Neuronal stem cell (in vitro differentiated cells): ENCODE measurements at regions not wholly inside any gene's neighbourhood (a gene's known extent, or its start where the extent isn't known, plus 50 kb on each side); places are given as distances from the start of the nearest gene placed in this dataset.
A peak's percentile ranks its signal among the peaks of the same experiment; 100 is the strongest.

Experiments
- DNase-seq: peaks from one replicate; pipeline ENCODE4 v3.0.0-alpha.2; 2013; ENCODE audit warnings: low spot score
- H2AFZ ChIP-seq: one replicate; pipeline ENCODE4 v1.6.1; 2013; ENCODE audit warnings: mild to moderate bottlenecking, low read length, inconsistent platforms
- H2AK5ac ChIP-seq: 2 replicates; pipeline ENCODE4 v1.6.1; 2013; ENCODE audit warnings: low read depth, mild to moderate bottlenecking, inconsistent platforms, low read length, moderate library complexity, mixed read lengths
- H2BK120ac ChIP-seq: 2 replicates; pipeline ENCODE4 v1.6.1; 2013; ENCODE audit warnings: low read depth, mild to moderate bottlenecking, inconsistent platforms, low read length, moderate library complexity, mixed read lengths
- H2BK12ac ChIP-seq: one replicate; pipeline ENCODE4 v1.6.1; 2013; ENCODE audit warnings: low read length, inconsistent platforms
- H2BK15ac ChIP-seq: 2 replicates; pipeline ENCODE4 v1.6.1; 2013; ENCODE audit warnings: mild to moderate bottlenecking, low read length, inconsistent platforms, mixed read lengths
- H2BK5ac ChIP-seq: one replicate; pipeline ENCODE4 v1.6.1; 2013; ENCODE audit warnings: inconsistent platforms, mild to moderate bottlenecking, low read length, moderate library complexity
- H3K14ac ChIP-seq: one replicate; pipeline ENCODE4 v1.6.1; 2013; ENCODE audit warnings: low read length, inconsistent platforms
- H3K18ac ChIP-seq: 2 replicates; pipeline ENCODE4 v1.6.1; 2013; ENCODE audit warnings: low read length, inconsistent platforms
- H3K23ac ChIP-seq: 2 replicates; pipeline ENCODE4 v1.6.1; 2013; ENCODE audit warnings: low read depth, mild to moderate bottlenecking, mixed read lengths, low read length, inconsistent platforms; ENCODE audit not compliant: poor library complexity
- H3K27ac ChIP-seq: replicated peaks from 3 replicates; pipeline ENCODE4 v1.5.1; 2013; ENCODE audit warnings: low read length, inconsistent platforms
- H3K27me3 ChIP-seq, 3 experiments: 2 replicates each; pipeline ENCODE4 v1.6.1; 2013; ENCODE audit warnings: low read length in 3 of 3, mild to moderate bottlenecking in 2 of 3, inconsistent platforms in 1 of 3, low read depth in 1 of 3, mixed read lengths in 1 of 3, moderate library complexity in 1 of 3; ENCODE audit not compliant: control insufficient read depth in 3 of 3, insufficient read depth in 3 of 3
- H3K36me3 ChIP-seq, 2 donors: replicated peaks in 1 of 2; 2 replicates each; pipeline ENCODE4 v1.6.1; 2013; ENCODE audit warnings: low read length in 2 of 2; ENCODE audit not compliant: control insufficient read depth in 2 of 2, insufficient read depth in 2 of 2
- H3K4ac ChIP-seq: 2 replicates; pipeline ENCODE4 v1.6.1; 2013; ENCODE audit warnings: inconsistent platforms, mild to moderate bottlenecking, low read length, moderate library complexity
- H3K4me1 ChIP-seq, 2 donors: 1 replicate in 1 of 2; 2 replicates in 1 of 2; pipeline ENCODE4 v1.6.1; 2013; ENCODE audit warnings: low read length in 2 of 2, low read depth in 1 of 2; ENCODE audit not compliant: control insufficient read depth in 2 of 2, insufficient read depth in 1 of 2
- H3K4me2 ChIP-seq: one replicate; pipeline ENCODE4 v1.6.1; 2013; ENCODE audit warnings: mild to moderate bottlenecking, low read length, inconsistent platforms; ENCODE audit not compliant: insufficient read depth, poor library complexity, severe bottlenecking
- H3K4me3 ChIP-seq, 2 donors: 2 replicates each; pipeline ENCODE4 v1.5.1; 2013; ENCODE audit warnings: low read length in 2 of 2, mild to moderate bottlenecking in 2 of 2, inconsistent platforms in 1 of 2, moderate library complexity in 1 of 2
- H3K79me1 ChIP-seq: one replicate; pipeline ENCODE4 v1.6.1; 2013; ENCODE audit warnings: low read depth, mild to moderate bottlenecking, inconsistent platforms, low read length, moderate library complexity
- H3K9ac ChIP-seq: one replicate; pipeline ENCODE4 v1.6.1; 2013; ENCODE audit warnings: mild to moderate bottlenecking, low read depth, low read length, inconsistent platforms; ENCODE audit not compliant: poor library complexity
- H3K9me3 ChIP-seq, 2 donors: replicated peaks in 1 of 2; 2 replicates each; pipeline versions ENCODE3 to v1.6.1; 2013; ENCODE audit warnings: low read length in 2 of 2, mild to moderate bottlenecking in 2 of 2, inconsistent platforms in 1 of 2, low read depth in 1 of 2, mixed read lengths in 1 of 2, moderate library complexity in 1 of 2; ENCODE audit not compliant: control insufficient read depth in 2 of 2, insufficient read depth in 1 of 2
- H4K8ac ChIP-seq: one replicate; pipeline ENCODE4 v1.6.1; 2013; ENCODE audit warnings: low read depth, mild to moderate bottlenecking, inconsistent platforms, low read length, moderate library complexity
- H4K91ac ChIP-seq: one replicate; pipeline ENCODE4 v1.6.1; 2013; ENCODE audit warnings: low read length, low read depth, mild to moderate bottlenecking, inconsistent platforms; ENCODE audit not compliant: poor library complexity
- WGBS, 2 donors: extraction: QIAGEN DNeasy Blood & Tissue Kit; methylation state at CpG; one replicate each; pipeline ENCODE4 v1.1.7; 2013; ENCODE audit warnings: missing lambda C conversion rate in 2 of 2, mixed read lengths in 1 of 2; ENCODE audit not compliant: insufficient read length in 2 of 2, insufficient replicate concordance in 1 of 2; ENCODE audit errors: extremely low coverage in 2 of 2; 5-methylcytosine and 5-hydroxymethylcytosine counted together

DNA sequence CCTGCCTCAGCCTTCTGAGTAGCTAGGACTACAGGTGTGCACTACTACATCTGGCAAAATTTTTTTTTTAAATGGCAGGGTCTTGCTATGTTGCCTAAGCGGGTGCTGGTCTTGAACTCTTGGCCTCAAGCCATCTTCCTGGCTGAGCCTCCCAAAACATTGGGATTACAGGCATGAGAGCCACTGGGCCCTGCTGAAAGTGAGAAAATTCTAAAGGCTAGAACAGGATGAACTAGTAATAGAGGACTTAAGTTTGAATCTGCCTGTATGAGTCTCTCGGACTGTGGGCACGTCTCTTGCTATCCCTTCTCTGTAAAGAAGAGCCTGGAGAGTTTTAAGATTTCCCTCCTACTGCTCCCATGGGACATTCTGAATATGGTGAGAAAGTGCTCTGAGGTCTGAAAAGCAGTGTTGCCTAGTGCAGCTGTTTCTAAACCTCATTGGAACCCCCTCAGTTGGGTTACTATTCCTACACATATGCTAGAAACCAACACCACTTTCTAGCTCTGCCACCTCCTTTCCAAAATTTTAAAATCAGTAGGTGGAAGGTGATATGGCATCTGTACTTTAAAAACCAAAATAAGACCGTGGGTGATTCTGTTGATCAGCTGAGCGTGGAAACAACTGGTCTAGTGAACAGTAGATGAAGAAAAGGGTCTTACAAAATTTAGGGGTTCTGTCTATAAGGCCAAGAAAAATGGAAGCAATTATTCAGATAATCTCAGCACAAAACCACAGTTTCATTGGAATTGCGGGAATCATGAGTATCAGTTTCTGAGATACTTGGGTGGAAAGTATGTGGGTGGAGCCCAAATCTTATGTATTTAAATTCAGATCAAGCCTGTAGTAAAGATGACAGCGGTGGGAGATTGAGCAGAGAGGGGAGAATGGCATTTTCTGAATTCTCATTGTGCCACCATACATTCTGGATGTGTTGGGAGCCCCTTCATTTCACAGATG lies 259.8 kb upstream of the CXCR4 start:
- Histone ChIP-seq H3K9me3 (no peaks in the 10 kb centered on the region), H3K18ac (no peak overlapping the region), H2AK5ac (no peak overlapping the region), H3K27me3 (no peaks in the 10 kb centered on the region), H3K79me1 (no peaks in the 10 kb centered on the region), H2BK120ac (no peak overlapping the region), H4K8ac (no peak overlapping the region), H3K36me3 (no peaks in the 10 kb centered on the region), H3K14ac (no peak overlapping the region), H3K9ac (no peak overlapping the region), H4K91ac (no peak overlapping the region), H2BK5ac (no peak overlapping the region), H2BK15ac (no peak overlapping the region), H2BK12ac (no peak overlapping the region), H3K4me2 (no peak overlapping the region), H3K4me3 (no peak overlapping the region), H3K4me1 (no peaks in the 10 kb centered on the region), H3K23ac (no peak overlapping the region), H3K27ac (no peak overlapping the region), H3K4ac (no peak overlapping the region), H2AFZ (no peak overlapping the region)
- no peak for DNase-seq
- WGBS, 2 donors = no CpG with 5 or more reads among the region's 7 CpGs

DNA sequence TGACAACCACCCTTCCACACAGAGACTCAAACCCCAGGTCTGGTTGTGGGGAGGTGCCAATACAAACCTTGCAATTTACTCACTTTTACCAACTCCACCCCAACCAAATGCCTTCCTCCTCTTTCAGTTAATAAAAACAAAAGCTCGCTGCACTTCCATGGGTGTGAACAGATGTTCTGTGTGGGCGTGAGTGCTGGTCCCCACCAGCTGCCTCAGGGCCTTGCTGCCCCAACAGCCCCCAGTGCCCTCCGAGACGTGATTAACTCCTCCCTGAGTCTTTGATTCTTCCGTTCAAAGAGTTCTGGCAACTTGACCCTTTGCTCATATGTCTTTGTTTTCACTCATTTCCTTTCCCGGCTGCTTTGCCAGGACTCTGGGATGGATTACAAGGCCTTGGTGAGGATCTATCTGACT lies 258.9 kb upstream of the CXCR4 start:
- Histone ChIP-seq H3K9me3 (no peaks in the 10 kb centered on the region), H3K79me1 (no peaks in the 10 kb centered on the region), H3K23ac (no peak overlapping the region), H3K36me3 (no peaks in the 10 kb centered on the region), H3K9ac (no peak overlapping the region), H3K4me1 (no peaks in the 10 kb centered on the region), H3K27me3 (no peaks in the 10 kb centered on the region), H4K8ac (no peak overlapping the region), H4K91ac (no peak overlapping the region), H2BK120ac (no peak overlapping the region), H3K27ac (no peak overlapping the region), H3K4ac (no peak overlapping the region), H2BK5ac (no peak overlapping the region), H3K4me2 (no peak overlapping the region), H2BK15ac (no peak overlapping the region), H2AK5ac (no peak overlapping the region), H3K18ac (no peak overlapping the region), H2AFZ (peak overlapping the region; percentile 42), H2BK12ac (no peak overlapping the region), H3K14ac (no peak overlapping the region), H3K4me3 (no peak overlapping the region)
- no peak for DNase-seq
- no CpG with 5 or more reads among the region's 6 CpGs for WGBS, 2 donors

DNA sequence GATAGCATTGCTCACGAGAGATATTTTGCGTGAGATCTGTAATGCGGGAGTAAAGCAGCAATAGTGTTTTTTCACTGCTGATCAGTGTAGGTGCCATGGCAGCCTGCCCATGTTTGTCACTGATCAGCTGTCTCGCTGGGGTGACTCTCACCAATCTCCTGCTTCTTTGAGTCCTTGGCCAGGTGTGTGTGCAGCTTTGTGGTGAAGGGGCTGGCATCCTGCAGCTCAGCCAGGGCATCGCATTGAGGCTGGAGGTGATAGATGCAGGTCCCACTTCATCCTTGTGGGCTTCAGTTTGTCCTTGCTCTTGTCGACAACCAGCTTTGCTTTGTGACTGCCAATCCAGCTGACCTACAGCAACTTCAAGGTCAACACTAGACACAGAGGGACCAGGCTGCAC lies 258.3 kb upstream of the CXCR4 start:
- no peaks in the 10 kb centered on the region for H3K9me3 ChIP-seq
- no peak overlapping the region for H2AFZ ChIP-seq
- H2BK15ac ChIP-seq = no peak overlapping the region
- no peak overlapping the region for H2BK12ac ChIP-seq
- H2AK5ac ChIP-seq = no peak overlapping the region
- peak overlapping the region; percentile 20 for H3K18ac ChIP-seq
- H3K79me1 ChIP-seq = no peaks in the 10 kb centered on the region
- no peak for DNase-seq
- H4K91ac ChIP-seq = no peak overlapping the region
- no peak overlapping the region for H3K23ac ChIP-seq
- H3K4me1 ChIP-seq = no peaks in the 10 kb centered on the region
- no peak overlapping the region for H3K4me2 ChIP-seq
- H2BK120ac ChIP-seq = no peak overlapping the region
- H2BK5ac ChIP-seq = no peak overlapping the region
- H3K4me3 ChIP-seq = no peak overlapping the region
- no peaks in the 10 kb centered on the region for H3K27me3 ChIP-seq
- no peak overlapping the region for H3K27ac ChIP-seq
- WGBS, 2 donors = no CpG with 5 or more reads among the region's 6 CpGs
- no peak overlapping the region for H4K8ac ChIP-seq
- H3K9ac ChIP-seq = no peak overlapping the region
- H3K4ac ChIP-seq = no peak overlapping the region
- no peaks in the 10 kb centered on the region for H3K36me3 ChIP-seq
- H3K14ac ChIP-seq = no peak overlapping the region

DNA sequence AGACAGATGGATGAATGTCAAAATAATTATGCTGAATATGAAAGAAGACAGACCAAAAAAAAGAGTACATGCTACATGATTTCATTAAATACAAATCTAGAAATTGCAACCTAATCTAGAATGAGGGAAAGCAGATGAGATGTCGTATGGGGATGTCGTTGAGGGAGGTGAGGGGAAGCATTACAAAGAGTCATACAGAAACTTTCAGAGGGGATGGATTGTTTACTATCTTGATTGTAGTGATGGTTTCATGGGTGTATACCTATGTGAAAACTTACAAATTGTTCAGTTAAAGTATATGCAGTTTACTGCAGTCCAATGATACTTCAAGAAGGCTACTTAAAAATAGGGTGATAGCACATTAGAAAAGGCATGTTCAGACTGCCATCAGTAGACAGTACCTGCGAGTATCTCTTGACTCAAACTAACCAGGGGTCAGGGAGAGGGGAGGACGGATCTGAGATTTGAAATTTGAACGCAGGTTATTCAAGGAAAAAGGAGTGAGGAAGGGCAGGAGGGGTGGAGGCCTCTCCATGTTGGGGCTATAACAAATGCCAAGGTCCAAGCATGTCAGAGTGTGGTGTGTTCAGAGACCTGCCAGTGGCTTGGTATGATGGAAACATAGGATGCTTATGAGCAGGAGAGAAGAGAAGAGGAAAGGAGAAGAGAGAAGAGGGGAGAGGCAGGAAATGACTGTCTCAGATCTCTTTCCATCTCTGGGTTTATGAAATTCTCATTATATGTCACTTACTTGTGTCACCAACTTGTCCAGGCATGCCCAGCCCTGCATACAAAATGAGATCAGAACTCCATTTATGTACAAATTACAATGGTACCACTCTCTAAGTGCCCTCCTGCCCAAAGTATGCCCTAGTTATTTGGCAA lies 257.3 kb upstream of the CXCR4 start:
- 100% methylated on average over 1 of the region's 5 CpGs; no CpG with 5 or more reads in 1 of the 2 donors for WGBS, 2 donors
- no peak overlapping the region for H3K4me2 ChIP-seq
- no peak overlapping the region for H3K4me3 ChIP-seq
- no peak overlapping the region for H2BK12ac ChIP-seq
- no peak overlapping the region for H2AK5ac ChIP-seq
- H4K8ac ChIP-seq = no peak overlapping the region
- no peak overlapping the region for H3K18ac ChIP-seq
- H3K27me3 ChIP-seq = no peaks in the 10 kb centered on the region
- no peak overlapping the region for H2BK5ac ChIP-seq
- no peak overlapping the region for H4K91ac ChIP-seq
- H3K14ac ChIP-seq = no peak overlapping the region
- no peak for DNase-seq
- H2BK120ac ChIP-seq = no peak overlapping the region
- no peak overlapping the region for H3K4ac ChIP-seq
- no peak overlapping the region for H3K9ac ChIP-seq
- H3K4me1 ChIP-seq = no peaks in the 10 kb centered on the region
- H2AFZ ChIP-seq = peak overlapping the region; percentile 18
- H3K27ac ChIP-seq = no peak overlapping the region
- H3K36me3 ChIP-seq = no peaks in the 10 kb centered on the region
- no peaks in the 10 kb centered on the region for H3K9me3 ChIP-seq
- H2BK15ac ChIP-seq = no peak overlapping the region
- H3K79me1 ChIP-seq = no peaks in the 10 kb centered on the region
- H3K23ac ChIP-seq = no peak overlapping the region
